Retina (tissue), 1 donor: ENCODE measurements at regions not wholly inside any gene's neighbourhood (a gene's known extent, or its start where the extent isn't known, plus 50 kb on each side); places are given as distances from the start of the nearest gene placed in this dataset.

Experiments
- DNase-seq: peaks from one replicate; pipeline ENCODE4 v3.0.0-alpha.2; 2016

GRCh38 chr6:169937389-169938261, 186.2 kb downstream of the ERMARD start:
- DNase-seq: no peak

- no peak for DNase-seq
These were observed 185.0 kb downstream of the ERMARD start for GRCh38 chr6:169936355-169936975.

GRCh38 chr6:169935861-169936260, 184.4 kb downstream of the ERMARD start:
- DNase-seq: no peak

GRCh38 chr6:169935348-169935718, 183.9 kb downstream of the ERMARD start:
- no peak for DNase-seq

GRCh38 chr6:169934699-169935347, 183.4 kb downstream of the ERMARD start:
- DNase-seq: no peak

GRCh38 chr6:169933839-169934698, 182.6 kb downstream of the ERMARD start:
- no peak for DNase-seq

GRCh38 chr6:169933251-169933821, 181.9 kb downstream of the ERMARD start:
- DNase-seq: no peak

- peak; percentile 46 for DNase-seq
These were observed 181.1 kb downstream of the ERMARD start for GRCh38 chr6:169932491-169932890.

- no peak for DNase-seq
These were observed 179.8 kb downstream of the ERMARD start for GRCh38 chr6:169931261-169931660.

- no peak for DNase-seq
These were observed 179.4 kb downstream of the ERMARD start for GRCh38 chr6:169930799-169931198.

- no peak for DNase-seq
These were observed 176.3 kb downstream of the ERMARD start for GRCh38 chr6:169927711-169928110.

- DNase-seq: no peak
These were observed 175.4 kb downstream of the ERMARD start for GRCh38 chr6:169926617-169927417.

GRCh38 chr6:169923468-169924464, 172.3 kb downstream of the ERMARD start:
- DNase-seq: no peak

GRCh38 chr6:169921853-169922824, 170.7 kb downstream of the ERMARD start:
- DNase-seq: no peak

GRCh38 chr6:169921217-169921616, 169.8 kb downstream of the ERMARD start:
- DNase-seq: no peak

GRCh38 chr6:169920359-169921020, 169.1 kb downstream of the ERMARD start:
- no peak for DNase-seq

- no peak for DNase-seq
These were observed 167.6 kb downstream of the ERMARD start for GRCh38 chr6:169918954-169919549.
